GM12878 (cell line): ENCODE measurements at regions not wholly inside any gene's neighbourhood (a gene's known extent, or its start where the extent isn't known, plus 50 kb on each side); places are given as distances from the start of the nearest gene placed in this dataset.

Experiments used
- ATAC-seq: fragments of 200-7000 bp; cut with Tn5 transposase; 3 replicates; pipeline ENCODE4 v1.9.1; 2020; ENCODE audit warnings: mild to moderate bottlenecking, moderate library complexity
- BruUV-seq: library from RNA; stranded (reverse); fragments of 400-500 nt; replicated peaks from 2 replicates; lab custom pipeline; 2021; lab: Mats Ljungman, UMichigan
- CTCF ChIA-PET: fragments of 300-600 bp; sonication (Branson Sonifier 250); formaldehyde crosslinking; extraction: SDS; loops from one replicate; lab custom pipeline; 2021; ENCODE audit warnings: inconsistent platforms; lab: Yijun Ruan, JAX
- POLR2A ChIA-PET: fragments of 350-600 bp; formaldehyde crosslinking; extraction: SDS; loops from one replicate; lab custom pipeline; 2021; ENCODE audit warnings: inconsistent platforms; lab: Charles Lee
- RAD21 ChIA-PET: fragments of 300-600 bp; sonication (Branson Sonifier 250); formaldehyde crosslinking; loops from one replicate; lab custom pipeline; 2023; ENCODE audit warnings: antibody characterized with exemption; ENCODE audit not compliant: unreplicated experiment; lab: Charles Lee
- SMC1A ChIA-PET: fragments of 300-600 bp; sonication (Branson Sonifier 250); formaldehyde crosslinking; loops from one replicate; lab custom pipeline; 2023; ENCODE audit not compliant: unreplicated experiment, uncharacterized antibody; lab: Charles Lee
- DNase-seq: peaks from one replicate; pipeline ENCODE4 v3.0.0-alpha.2; 2011; ENCODE audit warnings: low read depth, low spot score
- FAIRE-seq: peaks from 3 replicates; lab custom pipeline; 2011; peaks lifted over from hg19 to GRCh38; lab: Jason Lieb, UNC
- H2AFZ ChIP-seq: 2 replicates; pipeline ENCODE4 v1.6.0; 2011; ENCODE audit warnings: low read depth, low read length, control low read depth; ENCODE audit not compliant: control insufficient read depth
- H3K27ac ChIP-seq: 2 replicates; pipeline ENCODE4 v1.5.1; 2011; ENCODE audit warnings: control low read depth; ENCODE audit not compliant: control insufficient read depth, insufficient read depth
- H3K27me3 ChIP-seq, 2 experiments: replicated peaks in 1 of 2; 2 replicates each; pipeline versions ENCODE4 v1.6.0 to v1.6.1; 2011; ENCODE audit warnings: low read length in 1 of 2; ENCODE audit not compliant: control insufficient read depth in 2 of 2, insufficient read depth in 2 of 2
- H3K36me3 ChIP-seq, 2 experiments: 2 replicates each; pipeline ENCODE4 v1.5.1; 2011; ENCODE audit warnings: low read length in 1 of 2; ENCODE audit not compliant: control insufficient read depth in 2 of 2, insufficient read depth in 2 of 2
- H3K4me1 ChIP-seq: 2 replicates; pipeline ENCODE4 v1.6.1; 2011; ENCODE audit warnings: mild to moderate bottlenecking, low read length, moderate library complexity, mixed read lengths; ENCODE audit not compliant: control insufficient read depth, insufficient read depth
- H3K4me2 ChIP-seq: 2 replicates; pipeline ENCODE4 v1.6.0; 2011; ENCODE audit warnings: control low read depth; ENCODE audit not compliant: control insufficient read depth, insufficient read depth
- H3K4me3 ChIP-seq: fragments of 200-600 bp; sonication (generic); 2 replicates; pipeline ENCODE4 v1.5.1; 2016
- H3K79me2 ChIP-seq: 2 replicates; pipeline ENCODE4 v1.6.0; 2011; ENCODE audit warnings: low read length; ENCODE audit not compliant: control insufficient read depth, insufficient read depth
- H3K9ac ChIP-seq: 2 replicates; pipeline ENCODE4 v1.8.0; 2011; ENCODE audit warnings: low read length, control low read depth, mixed read lengths; ENCODE audit not compliant: control insufficient read depth, insufficient read depth
- H3K9me3 ChIP-seq: replicated peaks from 3 replicates; pipeline ENCODE4 v1.5.1; 2011; ENCODE audit warnings: mild to moderate bottlenecking, low read length; ENCODE audit not compliant: control insufficient read depth, insufficient read depth
- H4K20me1 ChIP-seq: 2 replicates; pipeline ENCODE4 v1.6.0; 2011; ENCODE audit not compliant: control insufficient read depth, insufficient read depth
- BACH1 ChIP-seq: fragments of 450-650 bp; IDR thresholded peaks from 2 replicates; pipeline ENCODE4 v1.6.1; 2017; ENCODE audit warnings: mild to moderate bottlenecking, borderline replicate concordance
- CBFB ChIP-seq: IDR thresholded peaks from 2 replicates; pipeline ENCODE4 v1.6.1; 2016; ENCODE audit warnings: antibody characterized with exemption, low read depth
- ESRRA ChIP-seq: IDR thresholded peaks from 2 replicates; pipeline ENCODE4 v1.6.1; 2012; ENCODE audit warnings: mild to moderate bottlenecking, low read length, improper control_type of control experiment
- JUNB ChIP-seq: IDR thresholded peaks from 2 replicates; pipeline ENCODE4 v1.6.1; 2016; ENCODE audit warnings: antibody characterized with exemption, mild to moderate bottlenecking
- MEF2B ChIP-seq: fragments of 450-650 bp; IDR thresholded peaks from 2 replicates; pipeline ENCODE4 v1.6.1; 2018; ENCODE audit warnings: mild to moderate bottlenecking, moderate library complexity; ENCODE audit not compliant: partially characterized antibody, poor library complexity, severe bottlenecking
- MLLT1 ChIP-seq: fragments of 450-650 bp; IDR thresholded peaks from 2 replicates; pipeline ENCODE4 v1.6.1; 2016; ENCODE audit warnings: mild to moderate bottlenecking
- NKRF ChIP-seq: fragments of 450-650 bp; conservative IDR thresholded peaks from 2 replicates; pipeline ENCODE4 v1.6.1; 2017; ENCODE audit warnings: mild to moderate bottlenecking, moderate library complexity
- PAX5 ChIP-seq: IDR thresholded peaks from 2 replicates; pipeline ENCODE4 v1.6.1; 2011; ENCODE audit warnings: low read depth, low read length, borderline replicate concordance
- RBBP5 ChIP-seq: fragments of 200-600 bp; sonication (generic); conservative IDR thresholded peaks from 2 replicates; pipeline ENCODE4 v1.6.1; 2016
- RELB ChIP-seq: fragments of 450-650 bp; IDR thresholded peaks from 2 replicates; pipeline ENCODE4 v1.6.1; 2017; ENCODE audit warnings: low read depth, mild to moderate bottlenecking, moderate library complexity
- SP1 ChIP-seq: IDR thresholded peaks from one replicate; pipeline ENCODE4 v1.6.1; 2011; ENCODE audit warnings: low read depth, low read length
- SRF ChIP-seq, 2 experiments: IDR thresholded peaks; 2 replicates each; pipeline ENCODE4 v1.6.1; 2011; ENCODE audit warnings: low read depth in 2 of 2, low read length in 2 of 2, mild to moderate bottlenecking in 1 of 2, moderate library complexity in 1 of 2
- TCF12 ChIP-seq: IDR thresholded peaks from 2 replicates; pipeline ENCODE4 v1.6.1; 2011; ENCODE audit warnings: low read depth, mild to moderate bottlenecking, low read length
- WRNIP1 ChIP-seq: IDR thresholded peaks from 2 replicates; pipeline ENCODE4 v1.6.1; 2011; ENCODE audit warnings: low read depth, low read length, improper control_type of control experiment, borderline replicate concordance
- ZNF384 ChIP-seq: IDR thresholded peaks from 2 replicates; pipeline ENCODE4 v1.6.1; 2012; ENCODE audit warnings: low read depth, mild to moderate bottlenecking, low read length, improper control_type of control experiment, borderline replicate concordance
- ZSCAN29 ChIP-seq: fragments of 450-650 bp; IDR thresholded peaks from 2 replicates; pipeline ENCODE4 v1.6.1; 2017; ENCODE audit warnings: mild to moderate bottlenecking, moderate library complexity
- WGBS: methylation state at CpG from one replicate; pipeline ENCODE4 v1.1.6; 2016; ENCODE audit warnings: low lambda C conversion rate; ENCODE audit not compliant: insufficient replicate concordance, insufficient coverage; ENCODE audit errors: missing lambda C conversion rate; 5-methylcytosine and 5-hydroxymethylcytosine counted together
- in situ Hi-C: fragments of 300-500 bp; cut with MboI; formaldehyde crosslinking; loops from 9 replicates; pipeline ENCODE4 v1.14.3; 2018; ENCODE audit warnings: mixed read lengths
- intact Hi-C: fragments of 100-400 bp; cut with micrococcal nuclease; formaldehyde crosslinking; loops from one replicate; pipeline ENCODE4 v1.14.2; 2022; ENCODE audit not compliant: unreplicated experiment
- TF ChIP-seq, protein P1 (sequence below): fragments of 150-350 bp; IDR thresholded peaks from 2 replicates; pipeline ENCODE4 v1.6.1; 2014; ENCODE audit warnings: mild to moderate bottlenecking, low read depth, low read length

GRCh38 chr14:27557445-27557844 is 959.6 kb upstream of the NOVA1 start:
- BruUV-seq, result no TSS peak
- no peak for TF ChIP-seq PAX5
- TF ChIP-seq, protein P1, sequence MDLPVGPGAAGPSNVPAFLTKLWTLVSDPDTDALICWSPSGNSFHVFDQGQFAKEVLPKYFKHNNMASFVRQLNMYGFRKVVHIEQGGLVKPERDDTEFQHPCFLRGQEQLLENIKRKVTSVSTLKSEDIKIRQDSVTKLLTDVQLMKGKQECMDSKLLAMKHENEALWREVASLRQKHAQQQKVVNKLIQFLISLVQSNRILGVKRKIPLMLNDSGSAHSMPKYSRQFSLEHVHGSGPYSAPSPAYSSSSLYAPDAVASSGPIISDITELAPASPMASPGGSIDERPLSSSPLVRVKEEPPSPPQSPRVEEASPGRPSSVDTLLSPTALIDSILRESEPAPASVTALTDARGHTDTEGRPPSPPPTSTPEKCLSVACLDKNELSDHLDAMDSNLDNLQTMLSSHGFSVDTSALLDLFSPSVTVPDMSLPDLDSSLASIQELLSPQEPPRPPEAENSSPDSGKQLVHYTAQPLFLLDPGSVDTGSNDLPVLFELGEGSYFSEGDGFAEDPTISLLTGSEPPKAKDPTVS, result no peak
- no peak for TF ChIP-seq NKRF
- no peak for TF ChIP-seq RBBP5
- no peak for TF ChIP-seq TCF12
- no peak for TF ChIP-seq BACH1
- TF ChIP-seq RELB, result no peak
- TF ChIP-seq ZSCAN29, result no peak
- no peak for TF ChIP-seq SP1
- no peak for TF ChIP-seq WRNIP1
- TF ChIP-seq SRF (IDR thresholded peaks at IDR 0.05; ENCODE audit: low read depth in 2 of 2, low read length in 2 of 2), result no peak
- TF ChIP-seq MEF2B, result no peak
- TF ChIP-seq MLLT1, result no peak
- no peak for TF ChIP-seq CBFB
- no peak for TF ChIP-seq JUNB
- no peak for TF ChIP-seq ZNF384
- no peak for TF ChIP-seq ESRRA

More at GRCh38 chr14:27557445-27557844, 959.6 kb upstream of the NOVA1 start:
- ChIA-PET SMC1A (no interaction called here), CTCF (no interaction called here), POLR2A (no interaction called here), RAD21 (no interaction called here)
- no peak overlapping the region for H3K27ac ChIP-seq
- no peaks in the 10 kb centered on the region for H3K4me1 ChIP-seq
- ATAC-seq, result no peak
- DNase-seq, result no peak
- H3K79me2 ChIP-seq, result no peaks in the 10 kb centered on the region
- 0% methylated on average over 2 of the region's 2 CpGs for WGBS
- no peaks in the 10 kb centered on the region for H3K27me3 ChIP-seq
- in situ Hi-C loops (no loop called here), intact Hi-C loops (no loop called here)
- no peaks in the 10 kb centered on the region for H4K20me1 ChIP-seq
- no peak overlapping the region for H3K4me3 ChIP-seq
- H3K4me2 ChIP-seq, result no peak overlapping the region
- no peak overlapping the region for H2AFZ ChIP-seq
- no peak overlapping the region for H3K9ac ChIP-seq
- no peak for FAIRE-seq
- H3K36me3 ChIP-seq, result no peaks in the 10 kb centered on the region
- H3K9me3 ChIP-seq, result no peaks in the 10 kb centered on the region
